Ramos (cell line): ENCODE measurements at regions not wholly inside any gene's neighbourhood (a gene's known extent, or its start where the extent isn't known, plus 50 kb on each side); places are given as distances from the start of the nearest gene placed in this dataset.

Experiments used
- in situ Hi-C: fragments of 300-500 bp; cut with MboI; formaldehyde crosslinking; loops from one replicate; pipeline ENCODE4 v1.14.3; 2022; ENCODE audit warnings: low sequenced_read_pairs; ENCODE audit not compliant: unreplicated experiment

DNA sequence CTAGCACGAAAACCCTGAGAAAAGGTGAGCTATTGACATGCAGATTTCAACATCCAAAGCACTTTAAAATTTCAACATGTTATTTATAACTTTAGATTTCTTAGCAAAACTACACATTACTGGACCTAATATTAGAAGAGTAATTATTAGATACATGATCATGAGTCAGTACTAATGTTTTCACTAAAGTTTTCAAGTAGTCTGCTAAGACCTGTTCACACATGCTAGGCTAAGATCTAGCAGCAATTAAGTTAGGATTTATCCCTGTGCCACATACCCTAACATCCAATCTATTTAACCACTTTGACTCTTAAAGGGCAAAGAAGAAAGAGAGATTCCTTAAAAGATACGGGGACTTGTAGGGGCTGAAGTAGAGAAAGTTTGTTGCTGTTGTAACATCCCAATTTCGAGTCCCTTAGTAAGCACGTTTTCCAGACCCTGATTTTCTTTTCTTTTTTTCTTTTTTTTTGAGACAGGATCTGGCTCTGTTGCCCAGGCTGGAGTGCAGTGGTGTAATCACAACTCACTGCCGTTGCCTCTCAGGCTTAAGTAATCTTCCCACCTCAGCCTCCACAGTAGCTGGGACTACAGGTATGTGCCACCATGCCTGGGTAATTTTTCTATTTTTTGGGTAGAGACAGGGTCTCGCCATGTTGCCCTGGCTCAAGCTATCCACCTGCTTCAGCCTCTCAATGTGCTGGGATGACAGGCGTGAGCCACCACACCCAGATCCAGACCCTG is 102.5 kb upstream of the ATF7IP start:
- in situ Hi-C loops = loop anchor here (25.0 kb wide), 1 partner anchor 699 kb away; the partner anchor contains the start of genes ARHGDIB and PDE6H

DNA sequence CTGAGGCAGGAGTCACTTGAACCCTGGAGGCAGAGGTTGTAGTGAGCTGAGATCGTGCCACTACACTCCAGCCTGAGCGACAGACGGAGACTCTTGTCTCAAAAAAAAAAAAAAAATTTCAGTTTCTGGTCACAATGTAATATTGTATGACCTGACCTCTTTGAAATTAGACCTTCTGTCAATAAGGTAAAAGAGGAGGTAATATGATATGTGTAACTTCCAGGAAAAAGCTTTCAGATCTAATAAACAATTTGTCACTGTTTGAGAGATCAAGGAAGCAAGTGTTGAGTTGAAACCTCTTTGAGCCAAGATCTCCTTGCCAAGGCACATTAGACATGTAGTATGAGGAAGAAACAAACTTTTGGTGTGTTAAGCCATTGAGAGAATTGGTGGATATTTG is 101.7 kb upstream of the ATF7IP start:
- in situ Hi-C loops = loop anchor here (25.0 kb wide), 1 partner anchor 699 kb away; the partner anchor contains the start of genes ARHGDIB and PDE6H

DNA sequence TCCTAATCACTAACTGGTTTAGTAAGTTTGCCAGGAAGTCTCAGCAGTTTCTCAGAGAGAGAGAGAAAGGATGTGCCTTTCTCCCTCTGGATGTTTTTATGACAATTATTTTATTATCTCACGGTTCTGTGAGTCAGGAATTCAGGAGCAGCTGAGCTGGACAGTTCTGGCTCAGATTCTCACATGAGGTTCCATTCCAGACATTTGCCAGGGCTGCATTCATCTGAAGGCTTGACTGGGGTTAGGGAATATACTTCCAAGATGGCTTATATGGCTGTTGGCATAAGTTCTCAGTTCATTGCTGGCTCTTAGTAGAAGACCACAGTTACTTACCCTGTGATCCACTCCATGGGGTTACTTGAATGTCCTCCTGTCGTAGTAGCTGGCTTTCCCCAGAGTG is 101.2 kb upstream of the ATF7IP start:
- in situ Hi-C loops = loop anchor here (25.0 kb wide), 1 partner anchor 698 kb away; the partner anchor contains the start of genes ARHGDIB and PDE6H

DNA sequence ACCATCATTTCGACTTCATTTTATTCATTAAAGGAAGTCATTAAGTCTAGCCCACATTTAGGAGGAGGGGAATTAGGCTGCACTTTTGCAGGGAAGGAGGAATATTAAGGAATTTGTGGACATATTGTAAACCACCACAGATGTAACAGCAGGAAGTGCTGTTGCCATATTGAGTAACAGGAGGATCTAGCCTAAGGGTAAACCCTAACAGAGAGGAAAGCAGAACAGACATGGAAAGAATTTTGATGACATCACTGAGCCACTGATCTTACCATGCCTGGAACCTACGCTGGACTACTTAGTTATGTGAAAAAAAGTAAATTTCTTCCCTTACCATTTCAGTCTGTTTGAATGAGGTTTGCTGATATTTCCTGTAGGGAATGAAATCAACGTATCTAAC is 100.7 kb upstream of the ATF7IP start:
- in situ Hi-C loops = loop anchor here (25.0 kb wide), 1 partner anchor 698 kb away; the partner anchor contains the start of genes ARHGDIB and PDE6H

DNA sequence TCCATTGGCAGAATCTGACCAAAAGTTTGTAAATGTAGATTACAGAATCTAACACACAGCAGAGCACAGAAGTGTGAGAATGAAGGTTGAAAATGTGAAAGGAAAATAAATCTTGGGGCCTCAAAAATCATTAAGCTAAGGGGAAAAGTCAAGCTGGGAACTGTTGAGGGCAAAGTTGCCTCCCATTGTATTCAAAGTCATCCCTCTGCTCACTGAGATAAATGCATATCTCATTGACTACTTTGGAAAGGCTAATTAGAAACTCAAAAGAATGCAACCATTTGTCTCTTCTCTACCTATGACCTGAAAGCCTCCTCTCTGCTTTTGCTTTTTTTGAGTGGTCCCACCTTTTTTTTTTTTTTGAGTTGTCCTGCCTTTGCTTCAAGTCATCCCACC is 97.4 kb upstream of the ATF7IP start:
- in situ Hi-C loops = loop anchor here (25.0 kb wide), 1 partner anchor 694 kb away; the partner anchor contains the start of genes ARHGDIB and PDE6H

DNA sequence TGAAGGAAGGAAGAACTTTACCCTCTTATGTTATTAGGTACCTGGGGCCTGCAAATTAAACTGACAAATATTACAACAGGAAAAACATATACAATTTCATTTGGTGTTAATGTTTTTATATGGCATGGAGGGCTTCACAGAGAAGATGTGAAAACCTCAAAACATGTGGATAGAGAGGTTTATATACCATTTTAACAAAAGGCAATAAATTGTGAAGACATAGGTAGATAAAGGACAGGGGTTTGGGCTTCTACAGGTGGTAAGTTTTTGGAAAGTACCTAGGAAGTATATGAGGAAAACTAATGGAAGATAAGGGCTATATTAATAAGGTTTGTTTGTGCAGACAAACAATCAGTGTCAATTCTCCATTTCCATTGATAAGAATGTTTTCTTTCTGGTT is 95.1 kb upstream of the ATF7IP start:
- in situ Hi-C loops = loop anchor here (25.0 kb wide), 1 partner anchor 692 kb away; the partner anchor contains the start of genes ARHGDIB and PDE6H

DNA sequence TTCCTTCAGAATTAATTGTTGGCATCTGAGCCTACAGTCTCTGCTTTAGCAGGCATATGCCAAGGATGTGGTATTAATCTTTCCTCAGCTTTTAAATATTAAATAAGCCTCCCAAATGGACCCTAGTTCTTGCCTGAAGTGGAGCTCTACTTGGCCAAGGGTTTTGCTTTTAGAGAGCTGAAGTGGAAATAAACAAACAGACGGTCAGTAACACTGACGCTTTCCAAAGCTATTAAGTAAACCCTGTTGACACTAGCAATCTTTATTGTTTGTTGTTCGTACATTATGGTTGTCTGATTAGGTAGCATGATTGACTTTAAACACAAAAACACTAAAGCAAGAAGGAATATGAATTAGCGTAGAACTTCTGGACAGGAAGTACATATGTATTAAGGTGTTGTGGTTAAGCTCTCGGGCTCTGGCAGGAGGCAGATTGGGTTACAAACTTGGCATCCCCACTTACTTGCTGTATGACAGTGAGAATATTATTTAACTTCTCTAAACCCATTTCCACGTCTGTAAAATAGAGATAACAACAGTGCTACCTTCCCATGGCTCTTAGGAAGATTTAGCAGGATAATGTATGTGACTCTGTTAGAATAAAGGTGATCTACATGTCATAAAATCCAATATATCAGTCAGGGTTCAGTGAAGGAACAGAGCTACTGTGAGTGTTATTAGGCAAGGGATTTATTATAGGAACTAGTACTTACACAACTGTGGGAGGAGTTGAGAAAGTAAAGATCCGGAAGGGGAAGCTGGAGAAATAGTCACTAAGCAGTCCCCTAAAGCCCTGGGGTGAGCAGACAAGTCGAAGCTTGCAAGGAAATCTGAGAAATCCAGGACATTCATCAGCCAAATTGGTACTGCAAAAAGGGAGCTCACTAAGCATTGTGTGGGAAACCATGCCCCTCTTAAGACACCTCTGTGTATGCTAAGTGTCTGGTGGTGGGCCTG is 92.2 kb upstream of the ATF7IP start:
- in situ Hi-C loops = loop anchor here (25.0 kb wide), 1 partner anchor 689 kb away; the partner anchor contains the start of genes ARHGDIB and PDE6H

DNA sequence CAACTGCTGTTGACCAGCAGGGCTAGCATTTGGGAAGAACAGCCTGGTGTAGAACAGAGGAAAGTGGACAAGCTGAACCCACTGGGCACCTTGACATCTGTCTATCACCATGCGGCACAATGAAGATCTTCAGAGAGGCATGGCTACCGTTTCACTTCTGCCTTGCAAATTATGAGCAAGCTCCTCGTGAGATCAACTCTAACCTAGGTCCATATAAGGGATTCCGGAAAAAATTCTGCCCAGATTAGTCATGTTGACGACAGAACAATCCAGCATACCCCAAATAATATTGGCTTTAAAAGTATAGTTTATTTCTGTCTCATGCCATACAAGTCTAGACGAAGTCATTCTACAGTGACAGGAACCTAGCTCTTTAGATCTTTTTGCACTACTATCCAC is 91.6 kb upstream of the ATF7IP start:
- in situ Hi-C loops = loop anchor here (25.0 kb wide), 1 partner anchor 688 kb away; the partner anchor contains the start of genes ARHGDIB and PDE6H

DNA sequence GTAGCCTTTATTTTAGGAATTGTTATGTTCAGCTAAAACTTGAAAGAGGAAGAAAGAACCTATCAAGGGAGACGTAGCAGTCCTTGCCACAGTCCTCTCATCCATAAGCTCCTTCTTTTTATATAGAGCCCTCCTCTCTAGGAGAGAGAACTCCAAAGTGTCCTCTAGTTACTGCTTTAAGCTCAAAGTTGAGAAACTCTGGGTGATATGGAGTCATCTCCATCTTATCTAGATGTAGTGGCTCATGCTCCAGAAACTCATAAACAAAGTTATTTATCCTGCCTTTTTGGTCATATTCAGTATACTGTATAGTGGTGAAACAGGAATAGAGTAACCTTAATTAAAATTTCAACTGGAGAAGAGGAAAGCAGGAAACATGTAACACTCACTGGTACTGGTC is 90.4 kb upstream of the ATF7IP start:
- in situ Hi-C loops = no loop called here

DNA sequence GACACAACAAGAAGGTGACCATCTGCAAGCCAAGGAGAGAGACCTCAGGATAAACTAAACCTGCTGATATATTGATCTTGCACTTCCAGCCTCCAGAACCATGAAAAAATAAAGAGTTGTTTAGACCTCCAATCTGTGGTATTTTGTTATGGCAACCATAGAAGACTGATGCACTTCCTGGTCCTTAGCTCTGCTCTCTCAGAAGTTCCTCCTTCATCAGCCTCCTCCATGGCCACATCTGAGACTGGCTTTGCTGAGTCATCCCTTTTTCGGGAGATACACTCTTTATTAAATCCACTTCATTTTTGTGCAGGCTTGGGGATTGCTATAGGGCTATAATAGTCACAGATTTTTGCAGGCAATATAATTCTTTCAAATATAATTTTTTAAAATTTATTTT is 89.6 kb upstream of the ATF7IP start:
- in situ Hi-C loops = no loop called here

DNA sequence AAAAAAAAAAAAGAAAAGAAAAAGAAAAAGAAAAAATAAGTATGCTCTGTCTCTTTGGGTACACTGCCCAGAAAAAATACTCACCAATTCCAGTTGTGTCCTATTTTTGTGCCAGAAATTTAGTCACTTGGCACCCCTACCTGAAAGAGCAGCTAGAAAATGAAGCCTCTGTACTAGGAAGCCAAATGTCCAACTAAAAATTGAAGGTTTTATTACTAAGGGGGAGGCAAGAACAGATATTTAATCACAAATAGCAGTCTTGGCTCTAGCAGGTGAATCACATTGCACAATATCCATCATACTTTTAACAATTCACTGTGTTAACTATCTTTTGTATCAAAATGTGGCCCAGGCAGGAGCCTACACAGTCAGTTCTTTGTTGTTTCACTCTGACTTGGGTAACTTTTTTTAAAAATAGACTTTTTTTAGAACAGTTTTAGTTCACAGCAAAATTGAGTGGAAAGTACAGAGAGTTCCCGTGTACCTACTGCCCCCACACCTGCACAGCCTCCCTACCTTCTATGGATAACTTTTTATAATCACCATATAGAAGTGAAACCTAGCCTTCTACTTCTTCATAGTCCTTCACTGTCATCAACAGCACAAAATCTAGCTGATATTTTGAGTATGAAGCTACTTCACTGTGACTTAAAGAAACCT is 87.1 kb upstream of the ATF7IP start:
- in situ Hi-C loops = no loop called here

DNA sequence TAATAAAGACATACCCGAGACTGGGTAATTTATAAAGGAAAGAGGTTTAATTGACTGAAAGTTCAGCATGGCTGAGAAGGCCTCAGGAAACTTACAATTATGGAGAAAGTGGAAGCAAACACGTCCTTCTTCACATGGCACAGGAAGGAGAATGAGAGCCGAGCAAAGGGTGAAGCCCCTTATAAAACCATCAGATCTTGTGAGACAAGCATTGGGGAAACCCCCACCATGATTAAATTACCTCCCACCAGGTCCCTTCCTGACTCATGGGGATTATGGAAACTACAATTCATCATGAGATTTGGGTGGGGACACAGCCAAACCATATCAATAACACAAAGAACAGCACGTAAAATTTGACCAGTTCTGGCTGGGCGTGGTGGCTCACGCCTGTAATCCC is 85.6 kb upstream of the ATF7IP start:
- in situ Hi-C loops = no loop called here

DNA sequence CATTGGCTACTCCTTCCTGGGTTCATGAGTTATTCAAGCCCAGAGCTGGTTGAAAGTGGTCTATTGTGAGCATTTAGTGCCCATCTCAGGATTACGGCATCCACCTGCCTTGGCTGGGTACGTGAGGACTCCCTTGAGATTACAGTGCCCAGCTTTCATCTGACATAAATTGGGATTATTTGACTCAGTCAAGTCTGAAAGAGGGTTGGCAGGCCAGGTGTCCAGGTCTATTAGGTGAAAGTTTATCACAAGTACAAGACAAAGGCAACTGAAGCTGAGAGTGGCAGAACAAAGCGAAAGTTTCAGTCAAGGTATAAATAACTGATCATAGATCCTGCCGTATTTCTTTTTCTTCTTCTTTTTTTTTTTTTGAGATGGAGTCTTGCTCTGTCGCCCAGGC is 84.6 kb upstream of the ATF7IP start:
- in situ Hi-C loops = no loop called here

DNA sequence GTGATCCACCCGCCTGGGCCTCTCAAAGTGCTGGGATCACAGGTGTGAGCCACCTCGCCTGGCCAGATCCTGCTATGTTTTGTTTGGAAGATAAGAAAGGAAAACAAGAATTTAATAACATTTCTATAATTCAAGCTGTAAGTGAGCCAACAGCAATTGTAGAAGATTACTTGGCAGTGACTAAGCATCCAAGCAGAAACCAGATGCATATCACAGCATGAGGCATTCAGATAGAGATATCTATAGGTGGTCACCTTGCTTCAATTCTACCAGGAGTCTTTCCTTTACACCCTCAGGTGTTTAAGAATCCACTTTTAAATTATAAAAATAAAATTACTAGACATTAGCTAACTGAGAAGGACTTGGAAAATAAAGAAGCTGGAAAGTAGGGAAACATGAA is 83.9 kb upstream of the ATF7IP start:
- in situ Hi-C loops = no loop called here

DNA sequence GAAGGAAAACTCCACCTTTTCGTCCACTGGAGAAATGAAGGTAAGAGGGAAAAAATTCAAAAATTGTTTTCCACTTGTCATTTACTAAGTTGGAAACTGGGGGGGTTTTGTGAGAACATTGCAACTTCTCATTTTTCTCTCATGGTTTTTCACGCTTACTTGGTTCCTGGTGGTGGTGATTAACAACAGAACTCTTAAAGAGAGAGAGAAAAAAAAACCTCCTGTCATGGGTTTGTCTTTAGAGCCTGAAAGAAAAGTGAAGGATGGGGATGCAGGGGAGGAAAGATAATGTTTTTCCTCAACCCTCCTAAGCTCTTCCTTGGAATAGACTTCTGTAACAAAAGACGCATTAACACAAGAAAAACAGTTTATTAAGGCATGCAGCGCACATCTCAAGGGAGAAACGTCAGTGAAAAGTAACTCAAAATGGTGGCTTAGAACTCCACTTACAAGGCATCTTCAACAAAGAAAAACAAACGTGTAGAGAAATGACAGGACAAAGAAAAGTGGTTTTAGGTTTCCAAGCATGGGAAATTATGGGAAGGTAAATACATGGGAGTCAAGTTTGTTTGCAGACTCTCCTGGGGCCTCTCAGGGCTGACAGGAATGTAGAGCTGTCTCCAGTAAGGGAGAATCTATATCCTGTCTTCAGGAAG is 81.9 kb upstream of the ATF7IP start:
- in situ Hi-C loops = no loop called here

DNA sequence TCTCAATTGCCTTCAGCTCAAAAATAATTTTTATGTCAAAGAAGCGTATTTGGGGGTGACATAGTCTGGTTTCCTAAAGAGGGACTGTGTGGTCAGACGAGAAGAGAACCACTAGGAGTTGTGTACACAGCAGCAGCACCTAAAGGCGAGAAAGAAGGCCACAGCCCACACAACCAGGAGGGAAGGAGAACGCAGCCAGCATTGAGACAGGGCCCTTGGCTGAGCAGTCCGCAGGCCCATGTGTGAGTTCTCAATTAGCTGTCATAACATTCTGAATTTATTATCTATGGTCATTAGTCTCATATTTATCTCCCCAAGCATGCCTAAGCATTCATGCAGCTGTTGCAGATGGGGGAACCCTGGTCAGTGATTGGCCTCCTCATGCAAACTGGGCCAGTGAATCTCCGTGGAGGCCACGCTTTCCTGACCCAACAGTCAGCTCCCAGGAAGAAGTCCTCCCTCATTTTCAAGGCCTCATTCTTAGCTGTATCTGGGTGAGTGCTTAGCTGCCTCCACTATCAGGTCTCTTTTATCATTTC is 81.2 kb upstream of the ATF7IP start:
- in situ Hi-C loops = no loop called here

DNA sequence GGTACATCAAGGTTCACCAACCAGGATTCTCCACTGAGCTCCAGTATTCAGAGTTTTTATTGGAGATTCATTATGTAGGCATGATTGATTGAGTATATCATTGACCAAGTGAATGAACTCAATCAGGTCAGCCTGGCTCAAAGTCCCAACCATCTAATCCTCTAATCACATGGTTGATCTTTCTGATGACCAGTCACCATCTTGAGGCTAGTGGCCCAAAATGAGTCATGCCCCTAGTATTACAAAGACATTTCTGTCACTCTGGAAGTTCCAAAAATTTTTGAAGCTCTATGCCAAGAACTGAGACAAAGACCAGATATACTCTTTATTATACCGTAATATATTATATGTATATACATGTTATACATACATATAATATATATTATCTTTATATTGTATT is 75.9 kb upstream of the ATF7IP start:
- in situ Hi-C loops = no loop called here

DNA sequence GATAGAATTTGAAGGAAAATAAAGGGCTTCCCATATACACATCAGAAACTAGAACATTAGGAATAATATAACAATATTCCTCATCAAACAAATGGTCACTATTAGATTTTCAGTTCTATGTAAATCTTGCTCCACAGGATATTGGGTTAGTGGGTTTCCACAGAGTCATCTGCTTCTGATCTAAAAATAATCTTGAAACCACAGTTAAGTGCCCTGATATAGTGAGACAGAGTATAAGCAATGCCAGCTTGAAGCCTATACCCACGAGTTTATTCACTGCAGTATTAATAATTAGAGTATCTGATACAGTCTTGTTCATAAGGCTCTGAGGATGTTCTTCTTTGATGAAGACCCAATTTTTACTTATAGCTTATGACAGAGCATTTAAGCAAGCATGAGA is 74.5 kb upstream of the ATF7IP start:
- in situ Hi-C loops = no loop called here

DNA sequence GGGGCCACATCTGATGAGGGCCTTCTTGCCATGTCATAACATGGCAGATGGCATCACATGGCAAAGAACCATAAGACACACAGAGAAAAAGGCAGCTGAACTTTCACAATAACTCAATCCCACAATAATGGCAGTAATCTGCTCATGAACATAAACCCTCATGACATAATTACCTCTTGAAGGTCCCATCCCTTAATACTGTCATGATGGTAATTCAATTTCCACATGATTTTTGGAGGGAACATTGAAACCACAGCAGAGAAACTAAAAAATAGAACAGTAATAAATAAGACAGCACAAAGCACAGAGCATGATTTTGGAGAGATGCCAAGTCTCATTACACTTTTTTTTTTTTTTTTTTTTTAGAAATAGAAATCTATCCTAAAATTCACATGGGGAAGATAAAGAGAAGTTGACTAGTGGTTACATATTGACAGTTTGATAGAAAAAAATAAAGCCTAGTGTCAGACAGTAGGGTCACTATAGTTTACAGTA is 61.8 kb upstream of the ATF7IP start:
- in situ Hi-C loops = no loop called here
